PFSK-1 (cell line): ENCODE measurements at regions not wholly inside any gene's neighbourhood (a gene's known extent, or its start where the extent isn't known, plus 50 kb on each side); places are given as distances from the start of the nearest gene placed in this dataset.

Source experiments
- POLR2AphosphoS5 ChIP-seq: IDR thresholded peaks from 2 replicates; pipeline ENCODE4 v1.6.1; 2012; ENCODE audit warnings: low read depth, mild to moderate bottlenecking, control low read depth, low read length, moderate library complexity
- TAF1 ChIP-seq: IDR thresholded peaks from 2 replicates; pipeline ENCODE4 v1.6.1; 2012; ENCODE audit warnings: low read length, control low read depth, borderline replicate concordance; ENCODE audit not compliant: insufficient read depth

- TF ChIP-seq POLR2AphosphoS5, result no peak
- no peak for TF ChIP-seq TAF1
Measured at GRCh38 chr10:9357471-9357870, 1303.0 kb downstream of the GATA3 start.
